Ovary (tissue), 3 donors: ENCODE measurements at regions not wholly inside any gene's neighbourhood (a gene's known extent, or its start where the extent isn't known, plus 50 kb on each side); places are given as distances from the start of the nearest gene placed in this dataset.

ENCODE experiments used
- CTCF ChIP-seq, 3 donors: fragments of 450-650 bp in 2 of 3; fragments of 200-600 bp in 1 of 3; IDR thresholded peaks; one replicate each; pipeline versions ENCODE4 v1.5.1 to v1.8.0; 2016 to 2022; ENCODE audit warnings: antibody characterized with exemption in 3 of 3, mild to moderate bottlenecking in 1 of 3
- EP300 ChIP-seq: sonication (generic); formaldehyde crosslinking; IDR thresholded peaks from one replicate; pipeline ENCODE4 v1.6.1; 2017; ENCODE audit warnings: antibody characterized with exemption
- POLR2A ChIP-seq: fragments of 450-650 bp; IDR thresholded peaks from one replicate; pipeline ENCODE4 v1.6.1; 2017; ENCODE audit warnings: antibody characterized with exemption, mild to moderate bottlenecking, moderate library complexity
- donor health status: DM: no; HTN: no; CAD: no.

- TF ChIP-seq CTCF (IDR thresholded peaks at IDR 0.05) (no peak), POLR2A (no peak), EP300 (no peak)
Measured at GRCh38 chr19:31174948-31175347, 174.3 kb downstream of the TSHZ3 start.
